ENCODE measurements at regions not wholly inside any gene's neighbourhood (a gene's known extent, or its start where the extent isn't known, plus 50 kb on each side); places are given as distances from the start of the nearest gene placed in this dataset.

DNA sequence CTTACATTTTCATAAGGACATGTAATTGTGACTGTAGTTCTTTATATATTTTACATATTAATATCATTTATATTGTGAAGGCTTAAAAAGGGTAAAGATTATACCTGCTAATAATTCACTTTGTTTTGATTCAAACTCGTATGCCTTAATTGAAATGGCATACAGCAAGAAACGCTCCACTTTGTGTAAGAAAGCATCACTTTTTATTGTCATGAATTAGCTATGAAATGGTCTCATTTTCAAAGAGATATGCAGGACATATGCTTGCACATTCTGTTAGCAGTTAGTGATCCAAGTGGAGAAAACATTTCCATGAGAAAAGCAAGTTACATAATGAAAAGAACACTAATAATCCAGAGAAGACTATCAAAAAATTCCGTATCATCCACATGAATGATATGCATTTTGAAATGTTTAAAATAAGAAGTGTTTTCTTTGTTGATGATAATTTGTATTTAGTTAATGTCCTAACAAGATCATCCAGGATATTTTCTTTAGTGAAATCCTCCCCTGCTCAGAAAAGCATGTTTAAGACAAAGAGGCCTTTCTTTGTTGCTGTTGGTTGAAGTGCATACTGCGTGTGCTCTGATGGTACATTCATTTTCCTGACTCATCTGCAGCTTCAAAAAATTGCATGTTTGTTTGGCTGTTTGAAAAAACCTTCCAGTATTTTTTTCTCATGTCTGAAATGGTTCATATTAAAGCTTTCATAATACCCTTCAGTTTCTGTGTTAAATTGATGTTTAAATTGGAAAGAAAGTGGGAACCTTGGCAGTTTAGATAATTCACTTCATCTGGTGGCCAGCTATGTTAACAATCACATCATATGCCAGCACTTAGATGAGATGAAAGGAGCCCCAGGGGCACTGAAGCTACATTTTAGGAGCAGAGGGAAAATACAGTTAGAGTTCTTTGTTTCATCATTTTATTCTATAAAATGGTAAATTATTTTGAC is 242.2 kb downstream of the CSNK1G3 start:
- H3K4me3 ChIP-seq = no peak overlapping the region
- 57% methylated on average over 4 of the region's 4 CpGs for WGBS (ENCODE audit: insufficient coverage, low coverage, low lambda C conversion rate, missing lambda C conversion rate)
- TF ChIP-seq CTCF (IDR thresholded peaks at IDR 0.05) = no peak
- TF ChIP-seq POLR2A (IDR thresholded peaks at IDR 0.05) = no peak
- no peaks in the 10 kb centered on the region for H3K27me3 ChIP-seq
- no peak for ATAC-seq
- no peaks in the 10 kb centered on the region for H3K9me3 ChIP-seq
- H3K27ac ChIP-seq = no peak overlapping the region
- no peak for DNase-seq
- no peaks in the 10 kb centered on the region for H3K4me1 ChIP-seq
- intact Hi-C loops (cut with DNase I) = no loop called here
- no peaks in the 10 kb centered on the region for H3K36me3 ChIP-seq

DNA sequence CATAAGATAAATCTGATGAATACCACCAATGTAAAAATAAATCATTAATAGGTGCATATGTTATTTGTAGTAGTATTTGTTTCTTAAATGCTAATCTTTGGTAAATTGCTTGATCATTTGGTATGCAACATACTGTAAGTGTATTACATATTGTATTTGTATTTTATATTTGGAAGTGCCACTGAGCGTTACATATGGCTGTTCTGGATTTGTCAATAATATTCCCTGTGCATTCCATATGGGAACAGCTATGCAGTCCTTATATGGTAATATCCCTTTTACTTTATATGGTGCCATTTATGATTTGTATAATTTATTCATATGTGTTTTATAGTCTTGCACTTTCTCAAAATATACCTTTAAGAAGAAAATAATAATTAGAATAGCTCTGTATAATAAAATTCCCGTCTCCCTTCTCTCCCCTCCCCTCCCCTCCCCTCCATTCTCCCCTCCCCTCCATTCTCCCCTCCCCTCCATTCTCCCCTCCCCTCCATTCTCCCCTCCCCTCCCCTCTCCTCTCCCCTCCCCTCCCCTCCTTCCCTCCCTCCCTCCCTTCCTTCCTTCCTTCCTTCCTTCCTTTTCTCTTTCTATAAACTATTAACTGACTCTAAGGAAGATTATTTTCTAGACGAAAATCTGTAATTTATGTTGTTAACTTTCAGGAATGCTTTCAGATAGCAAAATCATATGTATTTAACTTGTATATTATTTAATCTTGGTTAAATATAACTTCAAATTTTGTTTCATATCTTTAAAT is 241.4 kb downstream of the CSNK1G3 start:
- H3K27ac ChIP-seq = no peak overlapping the region
- no peak overlapping the region for H3K4me3 ChIP-seq
- H3K9me3 ChIP-seq = no peaks in the 10 kb centered on the region
- ATAC-seq (no peak), DNase-seq (no peak)
- WGBS (ENCODE audit: insufficient coverage, low coverage, low lambda C conversion rate, missing lambda C conversion rate) = 50% methylated on average over 3 of the region's 3 CpGs
- intact Hi-C loops (cut with DNase I) = no loop called here
- H3K27me3 ChIP-seq = no peaks in the 10 kb centered on the region
- H3K36me3 ChIP-seq = no peaks in the 10 kb centered on the region
- TF ChIP-seq CTCF (IDR thresholded peaks at IDR 0.05) (no peak), POLR2A (IDR thresholded peaks at IDR 0.05) (no peak)
- H3K4me1 ChIP-seq = no peaks in the 10 kb centered on the region

DNA sequence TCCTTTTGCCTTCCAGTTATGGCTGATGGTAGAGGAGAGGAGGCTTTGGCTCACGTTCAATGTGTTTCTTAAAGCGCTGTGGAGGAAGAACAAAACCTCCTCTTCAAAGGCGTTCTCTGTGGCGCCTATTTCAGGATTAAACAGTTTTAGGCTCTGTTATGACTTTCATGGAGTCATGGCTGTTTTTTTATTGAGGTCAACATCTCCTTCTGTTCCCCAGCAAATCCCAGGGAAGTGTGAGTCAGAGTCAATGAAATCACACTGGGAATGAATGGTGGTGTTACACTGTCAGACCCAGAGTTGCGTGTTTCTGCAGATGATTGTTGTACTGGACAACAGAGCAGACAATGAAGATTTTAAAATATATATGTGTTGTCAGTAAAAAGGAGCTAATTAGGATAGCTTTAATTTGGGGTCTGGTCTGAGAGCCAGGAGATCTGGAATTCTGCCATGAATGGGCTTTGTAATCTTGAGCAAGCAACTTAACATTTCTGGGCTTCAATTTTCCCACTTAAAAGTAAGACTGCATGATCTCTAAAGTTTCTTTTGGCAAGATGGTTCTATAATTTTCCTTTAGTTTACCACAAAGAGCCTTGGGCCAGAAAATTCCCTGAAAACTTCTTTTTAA is 240.7 kb downstream of the CSNK1G3 start:
- DNase-seq (no peak), ATAC-seq (peak in 1 of 4 donors; percentile 22)
- Histone ChIP-seq H3K27me3 (no peaks in the 10 kb centered on the region), H3K4me1 (no peaks in the 10 kb centered on the region), H3K9me3 (no peaks in the 10 kb centered on the region), H3K36me3 (no peaks in the 10 kb centered on the region), H3K27ac (no peak overlapping the region), H3K4me3 (no peak overlapping the region)
- no peak for TF ChIP-seq CTCF (IDR thresholded peaks at IDR 0.05)
- no peak for TF ChIP-seq POLR2A (IDR thresholded peaks at IDR 0.05)
- intact Hi-C loops (cut with DNase I) = no loop called here
- 77% methylated on average over 5 of the region's 5 CpGs for WGBS (ENCODE audit: insufficient coverage, low coverage, low lambda C conversion rate, missing lambda C conversion rate)

DNA sequence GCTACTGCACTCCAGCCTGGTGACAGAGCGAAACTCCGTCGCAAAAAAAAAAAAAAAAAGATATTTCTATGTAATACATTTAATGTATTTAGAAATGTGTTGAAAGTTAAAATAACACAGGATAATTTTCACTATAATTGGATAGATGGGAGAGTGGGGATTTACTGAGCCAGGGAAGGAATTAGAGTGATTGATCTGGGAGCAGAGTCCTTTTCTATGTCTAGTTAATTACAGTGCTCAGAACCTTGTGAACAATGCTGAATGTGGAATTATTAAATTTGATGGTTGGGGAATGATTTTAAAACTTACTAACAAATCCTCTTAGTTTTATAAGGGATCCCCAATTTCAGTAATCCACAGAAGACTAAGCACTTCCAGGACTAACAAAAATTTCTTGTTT is 239.7 kb downstream of the CSNK1G3 start:
- H3K4me3 ChIP-seq = no peak overlapping the region
- no peaks in the 10 kb centered on the region for H3K27me3 ChIP-seq
- no peaks in the 10 kb centered on the region for H3K4me1 ChIP-seq
- 96% methylated on average over 3 of the region's 3 CpGs for WGBS (ENCODE audit: insufficient coverage, low coverage, low lambda C conversion rate, missing lambda C conversion rate)
- DNase-seq = no peak
- no peak overlapping the region for H3K27ac ChIP-seq
- H3K36me3 ChIP-seq = no peaks in the 10 kb centered on the region
- TF ChIP-seq CTCF (IDR thresholded peaks at IDR 0.05) = no peak
- TF ChIP-seq POLR2A (IDR thresholded peaks at IDR 0.05) = no peak
- intact Hi-C loops (cut with DNase I) = no loop called here
- ATAC-seq = no peak
- no peaks in the 10 kb centered on the region for H3K9me3 ChIP-seq

All from right lobe of liver (tissue), 6 donors.